Gastrocnemius medialis (tissue), 4 donors: ENCODE measurements at regions not wholly inside any gene's neighbourhood (a gene's known extent, or its start where the extent isn't known, plus 50 kb on each side); places are given as distances from the start of the nearest gene placed in this dataset.
A peak's percentile ranks its signal among the peaks of the same experiment; 100 is the strongest.

Experiments
- ATAC-seq, 2 donors: fragments of 150-250 bp; one replicate each; pipeline ENCODE4 v1.9.1; 2016
- DNase-seq, 2 donors: peaks; one replicate each; pipeline ENCODE4 v3.0.0-alpha.2; 2019
- H3K27ac ChIP-seq, 4 donors: fragments of 200-600 bp; sonication (generic); 1 replicate in 1 of 4; 2 replicates in 3 of 4; pipeline ENCODE4 v1.5.1; 2016 to 2018; ENCODE audit warnings: mild to moderate bottlenecking in 2 of 4, moderate library complexity in 1 of 4
- H3K27me3 ChIP-seq, 3 donors: fragments of 200-600 bp; sonication (generic) in 2 of 3; 1 replicate in 1 of 3; 2 replicates in 2 of 3; pipeline versions ENCODE4 v1.5.1 to v1.6.0; 2016 to 2019; ENCODE audit warnings: mild to moderate bottlenecking in 1 of 3, moderate library complexity in 1 of 3
- H3K36me3 ChIP-seq, 2 donors: fragments of 200-600 bp; sonication (generic) in 1 of 2; one replicate each; pipeline ENCODE4 v1.5.1; 2017 to 2018
- H3K4me1 ChIP-seq, 2 donors: fragments of 200-600 bp; sonication (generic) in 1 of 2; one replicate each; pipeline ENCODE4 v1.5.1; 2016 to 2017; ENCODE audit warnings: mild to moderate bottlenecking in 2 of 2
- H3K4me3 ChIP-seq, 4 donors: fragments of 200-600 bp; sonication (generic) in 3 of 4; 1 replicate in 1 of 4; 2 replicates in 3 of 4; pipeline ENCODE4 v1.5.1; 2016 to 2019; ENCODE audit warnings: mild to moderate bottlenecking in 2 of 4
- H3K9me3 ChIP-seq, 3 donors: fragments of 200-600 bp; sonication (generic) in 2 of 3; 1 replicate in 1 of 3; 2 replicates in 2 of 3; pipeline ENCODE4 v1.5.1; 2016 to 2019
- POLR2A ChIP-seq, 2 donors: fragments of 450-650 bp; IDR thresholded peaks; one replicate each; pipeline ENCODE4 v1.6.1; 2017; ENCODE audit warnings: antibody characterized with exemption in 2 of 2, mild to moderate bottlenecking in 2 of 2, moderate library complexity in 2 of 2
- in situ Hi-C, 4 donors: fragments of 200-750 bp; cut with MboI; loops; one replicate each; pipeline versions ENCODE4 v1.15.0 to v1.8.0; 2017; ENCODE audit warnings: low sequenced_read_pairs in 4 of 4
- intact Hi-C: fragments of 100-400 bp; cut with DNase I; formaldehyde crosslinking; loops from one replicate; pipeline ENCODE4 v1.15.1; 2023; ENCODE audit warnings: low total_unique reads
- TF ChIP-seq, protein P1 (sequence below), 5 experiments: fragments of 450-650 bp in 3 of 5; fragments of 200-600 bp in 2 of 5; sonication (generic) in 2 of 5; IDR thresholded peaks in 4 of 5; conservative IDR thresholded peaks in 1 of 5; 1 replicate in 4 of 5; 2 replicates in 1 of 5; pipeline ENCODE4 v1.5.1; 2016 to 2019; ENCODE audit warnings: antibody characterized with exemption in 5 of 5, mild to moderate bottlenecking in 3 of 5, moderate library complexity in 3 of 5

DNA sequence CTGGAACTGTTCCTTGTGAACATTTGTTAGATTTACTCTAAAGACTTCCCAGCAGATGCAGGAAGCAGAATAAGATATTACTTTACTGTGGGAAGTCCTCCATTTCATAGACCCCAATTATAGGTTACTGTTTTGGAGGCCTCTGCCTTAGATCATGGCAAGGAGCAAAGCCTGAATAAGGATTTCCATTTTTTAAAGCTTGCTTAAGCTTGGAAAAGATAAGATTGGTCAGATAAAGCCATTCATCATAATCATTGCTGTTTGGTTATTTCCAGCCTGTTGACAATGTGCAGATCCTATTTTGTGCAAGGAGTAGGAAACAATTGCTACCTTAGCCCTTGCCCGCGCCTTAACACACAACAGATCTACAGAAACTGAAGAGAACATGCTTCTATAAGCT is 129.5 kb upstream of the ITGA1 start:
- intact Hi-C loops, result no loop called here
- Histone ChIP-seq H3K4me3 (no peak overlapping the region), H3K4me1 (no peaks in the 10 kb centered on the region), H3K27me3 (no peaks in the 10 kb centered on the region), H3K27ac (no peak overlapping the region), H3K9me3 (no peaks in the 10 kb centered on the region), H3K36me3 (no peaks in the 10 kb centered on the region)
- TF ChIP-seq, protein P1, sequence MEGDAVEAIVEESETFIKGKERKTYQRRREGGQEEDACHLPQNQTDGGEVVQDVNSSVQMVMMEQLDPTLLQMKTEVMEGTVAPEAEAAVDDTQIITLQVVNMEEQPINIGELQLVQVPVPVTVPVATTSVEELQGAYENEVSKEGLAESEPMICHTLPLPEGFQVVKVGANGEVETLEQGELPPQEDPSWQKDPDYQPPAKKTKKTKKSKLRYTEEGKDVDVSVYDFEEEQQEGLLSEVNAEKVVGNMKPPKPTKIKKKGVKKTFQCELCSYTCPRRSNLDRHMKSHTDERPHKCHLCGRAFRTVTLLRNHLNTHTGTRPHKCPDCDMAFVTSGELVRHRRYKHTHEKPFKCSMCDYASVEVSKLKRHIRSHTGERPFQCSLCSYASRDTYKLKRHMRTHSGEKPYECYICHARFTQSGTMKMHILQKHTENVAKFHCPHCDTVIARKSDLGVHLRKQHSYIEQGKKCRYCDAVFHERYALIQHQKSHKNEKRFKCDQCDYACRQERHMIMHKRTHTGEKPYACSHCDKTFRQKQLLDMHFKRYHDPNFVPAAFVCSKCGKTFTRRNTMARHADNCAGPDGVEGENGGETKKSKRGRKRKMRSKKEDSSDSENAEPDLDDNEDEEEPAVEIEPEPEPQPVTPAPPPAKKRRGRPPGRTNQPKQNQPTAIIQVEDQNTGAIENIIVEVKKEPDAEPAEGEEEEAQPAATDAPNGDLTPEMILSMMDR (IDR thresholded peaks at IDR 0.05 in 4 of 5, conservative IDR thresholded peaks at IDR 0.05 in 1 of 5), result no peak
- TF ChIP-seq POLR2A (IDR thresholded peaks at IDR 0.05), result no peak
- in situ Hi-C loops, result loop anchor here in 2 of 4 donors (10.0 to 25.0 kb wide), 2 partner anchors 1683 to 1696 kb away; no protein-coding TSS in a partner anchor
- no peak for ATAC-seq
- no peak for DNase-seq

DNA sequence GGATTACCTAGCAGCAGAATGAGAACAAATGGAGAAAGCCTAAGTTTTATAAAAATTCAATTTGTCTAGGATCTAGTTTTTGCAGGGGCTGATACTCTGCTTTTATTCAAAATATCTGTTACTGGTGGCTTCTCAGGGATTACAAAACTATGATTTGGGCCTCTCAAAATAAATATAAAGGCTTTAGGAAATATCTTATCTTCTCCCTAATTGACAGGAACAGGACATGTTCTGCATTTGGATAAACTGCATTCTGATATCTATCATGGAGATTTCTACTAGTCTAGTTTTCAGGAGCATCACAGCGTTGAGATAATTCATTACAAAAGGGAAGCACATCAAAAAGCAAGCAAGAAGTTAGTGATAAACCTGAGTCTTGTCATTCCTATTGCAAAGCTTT is 127.1 kb upstream of the ITGA1 start:
- in situ Hi-C loops (loop anchor here in 2 of 4 donors (10.0 to 25.0 kb wide), 2 partner anchors 1698 to 1706 kb away; no protein-coding TSS in a partner anchor), intact Hi-C loops (no loop called here)
- no peak overlapping the region for H3K4me3 ChIP-seq
- no peaks in the 10 kb centered on the region for H3K36me3 ChIP-seq
- H3K27ac ChIP-seq, result no peak overlapping the region
- TF ChIP-seq, protein P1 (IDR thresholded peaks at IDR 0.05 in 4 of 5, conservative IDR thresholded peaks at IDR 0.05 in 1 of 5), result no peak
- no peak for TF ChIP-seq POLR2A (IDR thresholded peaks at IDR 0.05)
- no peaks in the 10 kb centered on the region for H3K27me3 ChIP-seq
- DNase-seq (no peak), ATAC-seq (no peak)
- no peaks in the 10 kb centered on the region for H3K4me1 ChIP-seq
- H3K9me3 ChIP-seq, result no peaks in the 10 kb centered on the region

DNA sequence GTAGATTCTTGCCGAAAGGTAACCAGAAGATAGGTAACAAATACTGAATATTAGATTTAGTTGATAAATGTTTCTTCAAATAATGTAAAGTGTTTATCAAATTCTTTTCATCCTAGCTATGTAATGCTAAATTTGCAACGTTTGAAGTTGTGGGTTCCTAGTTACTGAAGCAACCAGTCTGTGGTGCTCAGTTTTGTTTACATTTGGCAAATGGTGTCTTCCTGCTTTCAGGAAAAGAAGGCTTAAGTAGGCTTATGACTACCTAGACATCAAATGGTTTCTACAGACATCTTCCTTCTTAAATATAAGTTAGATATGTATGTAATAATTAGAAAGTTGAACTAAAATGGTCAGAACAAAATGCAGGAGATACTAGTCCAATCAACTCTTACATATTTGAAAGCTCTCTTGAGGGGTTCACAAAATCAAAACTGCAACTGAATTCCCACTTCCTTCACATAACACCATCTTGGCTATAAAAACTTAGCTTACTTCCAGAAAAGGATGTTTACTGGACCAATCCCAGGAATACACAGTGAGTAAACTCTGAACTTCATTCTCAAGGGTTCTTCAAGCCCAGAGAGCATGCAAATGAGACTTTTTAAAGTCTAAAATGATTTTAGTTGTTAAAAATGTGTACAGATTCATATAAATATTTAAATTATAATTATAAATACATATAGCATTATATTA is 125.7 kb upstream of the ITGA1 start:
- ATAC-seq, result no peak
- in situ Hi-C loops, result loop anchor here in 2 of 4 donors (10.0 to 25.0 kb wide), 2 partner anchors 1700 to 1707 kb away; no protein-coding TSS in a partner anchor

DNA sequence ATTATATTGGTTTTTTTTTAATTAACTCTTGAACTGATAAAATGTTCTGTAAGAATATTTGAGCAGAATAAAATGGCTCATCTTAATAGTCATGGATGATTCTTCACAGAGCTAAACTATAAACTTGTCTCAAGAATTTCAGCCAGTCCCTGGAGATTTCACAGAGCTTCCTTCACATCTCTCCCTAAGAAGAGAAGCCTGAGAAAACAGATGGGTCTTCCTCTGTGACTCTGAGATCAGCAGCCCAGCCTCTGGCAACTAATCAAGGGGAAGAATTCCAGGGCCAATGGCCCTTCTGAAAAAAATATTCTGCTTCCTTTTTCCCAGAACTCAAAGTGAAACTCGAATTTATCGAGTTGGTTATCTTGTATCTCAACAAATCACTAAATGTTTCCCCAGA is 122.2 kb upstream of the ITGA1 start:
- DNase-seq (no peak), ATAC-seq (no peak)
- in situ Hi-C loops (loop anchor here in 2 of 4 donors (10.0 to 25.0 kb wide), 2 partner anchors 1703 to 1711 kb away; no protein-coding TSS in a partner anchor), intact Hi-C loops (no loop called here)
- Histone ChIP-seq H3K27ac (peak overlapping the region; percentile 11 to 55 (median 33)), H3K36me3 (no peaks in the 10 kb centered on the region), H3K9me3 (no peaks in the 10 kb centered on the region), H3K4me3 (peak overlapping the region in 1 of 4 donors; percentile 9), H3K4me1 (no peaks in the 10 kb centered on the region), H3K27me3 (no peaks in the 10 kb centered on the region)
- TF ChIP-seq, protein P1 (IDR thresholded peaks at IDR 0.05 in 4 of 5, conservative IDR thresholded peaks at IDR 0.05 in 1 of 5), result no peak
- no peak for TF ChIP-seq POLR2A (IDR thresholded peaks at IDR 0.05)

More for the DNA sequence above, 125.7 kb upstream of the ITGA1 start:
- no peak for DNase-seq
- TF ChIP-seq POLR2A (IDR thresholded peaks at IDR 0.05), result no peak
- TF ChIP-seq, protein P1 (IDR thresholded peaks at IDR 0.05 in 4 of 5, conservative IDR thresholded peaks at IDR 0.05 in 1 of 5), result no peak
- no peak overlapping the region for H3K27ac ChIP-seq
- no peaks in the 10 kb centered on the region for H3K27me3 ChIP-seq
- no peaks in the 10 kb centered on the region for H3K9me3 ChIP-seq
- intact Hi-C loops, result no loop called here
- no peaks in the 10 kb centered on the region for H3K36me3 ChIP-seq
- no peaks in the 10 kb centered on the region for H3K4me1 ChIP-seq
- H3K4me3 ChIP-seq, result no peak overlapping the region
